ENCODE measurements at regions not wholly inside any gene's neighbourhood (a gene's known extent, or its start where the extent isn't known, plus 50 kb on each side); places are given as distances from the start of the nearest gene placed in this dataset.

DNA sequence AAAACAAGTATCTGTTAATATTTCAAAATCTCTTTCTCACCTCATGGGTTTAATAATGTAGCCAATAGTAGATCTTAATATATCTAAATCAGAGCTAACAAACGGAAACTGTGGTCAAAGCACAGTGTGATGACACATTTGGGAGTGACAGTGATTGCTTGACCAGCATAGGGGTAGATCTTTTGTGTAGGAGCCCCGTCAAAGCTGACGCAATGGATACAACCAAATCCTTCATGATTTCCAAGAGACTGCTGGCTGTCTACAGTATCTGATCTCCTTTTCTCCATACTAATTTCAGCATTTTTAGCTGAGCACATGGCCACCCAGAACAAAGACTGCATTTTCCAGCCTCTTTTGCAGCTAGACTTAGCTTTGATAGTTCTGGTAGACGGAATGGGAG lies 299.3 kb upstream of the ECI2 start:
- TF ChIP-seq POLR2A (IDR thresholded peaks at IDR 0.05) (no peak), CTCF (IDR thresholded peaks at IDR 0.05) (no peak), EP300 (IDR thresholded peaks at IDR 0.05) (no peak)

Data from sigmoid colon (tissue), 4 donors.